Peyer's patch (tissue), 4 donors: ENCODE measurements at regions not wholly inside any gene's neighbourhood (a gene's known extent, or its start where the extent isn't known, plus 50 kb on each side); places are given as distances from the start of the nearest gene placed in this dataset.
"Not testable (repeated sequence)": the region's sequence is repeated elsewhere in the genome, so short reads cannot be mapped to it uniquely, and the experiment has no call there.

ENCODE experiments used
- DNase-seq, 3 donors: peaks; one replicate each; pipeline ENCODE4 v3.0.0-alpha.2; 2017 to 2019
- H3K27ac ChIP-seq, 4 donors: fragments of 200-600 bp; sonication (generic); one replicate each; pipeline ENCODE4 v1.5.1; 2016 to 2019
- H3K27me3 ChIP-seq, 2 donors: fragments of 200-600 bp; sonication (generic); one replicate each; pipeline ENCODE4 v1.5.1; 2019
- H3K36me3 ChIP-seq, 3 donors: fragments of 200-600 bp; sonication (generic); one replicate each; pipeline ENCODE4 v1.5.1; 2016 to 2019
- H3K4me1 ChIP-seq, 4 donors: fragments of 200-600 bp; sonication (generic); one replicate each; pipeline ENCODE4 v1.5.1; 2016 to 2019
- H3K4me3 ChIP-seq, 4 donors: fragments of 200-600 bp; sonication (generic); 1 replicate in 3 of 4; 2 replicates in 1 of 4; pipeline ENCODE4 v1.5.1; 2016 to 2019; ENCODE audit warnings: mild to moderate bottlenecking in 1 of 4
- H3K9me3 ChIP-seq, 4 donors: fragments of 200-600 bp; sonication (generic); one replicate each; pipeline ENCODE4 v1.5.1; 2016 to 2019; ENCODE audit warnings: mild to moderate bottlenecking in 1 of 4
- CTCF ChIP-seq, 6 experiments: fragments of 450-650 bp in 4 of 6; fragments of 200-600 bp in 2 of 6; sonication (generic) in 1 of 6; IDR thresholded peaks; one replicate each; pipeline ENCODE4 v1.5.1; 2017 to 2019; ENCODE audit warnings: antibody characterized with exemption in 6 of 6, mild to moderate bottlenecking in 3 of 6, moderate library complexity in 1 of 6
- POLR2A ChIP-seq, 2 donors: fragments of 450-650 bp; IDR thresholded peaks; one replicate each; pipeline ENCODE4 v1.5.1; 2017; ENCODE audit warnings: antibody characterized with exemption in 2 of 2, mild to moderate bottlenecking in 2 of 2, moderate library complexity in 2 of 2

- Histone ChIP-seq H3K27me3 (no peaks in the 10 kb centered on the region), H3K4me3 (peak overlapping the region in 1 of 4 donors; percentile 57), H3K36me3 (no peaks in the 10 kb centered on the region), H3K4me1 (peaks cover 0 to 6% (median 0%) of the 10 kb centered on the region in 4 donors), H3K9me3 (no peaks in the 10 kb centered on the region), H3K27ac (no peak overlapping the region)
- no peak for TF ChIP-seq CTCF (IDR thresholded peaks at IDR 0.05)
- TF ChIP-seq POLR2A (IDR thresholded peaks at IDR 0.05) = no peak
- DNase-seq = no peak
Measured at GRCh38 chr12:9449181-9449580, 158.5 kb downstream of the KLRB1 start.

- DNase-seq, H3K36me3 ChIP-seq, H3K4me1 ChIP-seq, H3K27me3 ChIP-seq, H3K9me3 ChIP-seq: not testable (repeated sequence)
- Histone ChIP-seq H3K4me3 (peak overlapping the region; percentile 30 to 68 (median 56)), H3K27ac (peak overlapping the region in 3 of 4 donors; percentile 42 to 82 (median 72))
Measured at GRCh38 chr12:9448648-9449047, 159.1 kb downstream of the KLRB1 start.

GRCh38 chr12:9447791-9448614 lies 159.7 kb downstream of the KLRB1 start:
- peak overlapping the region; percentile 30 to 68 (median 56) for H3K4me3 ChIP-seq
- H3K9me3 ChIP-seq, H3K36me3 ChIP-seq, H3K27me3 ChIP-seq, H3K4me1 ChIP-seq: not testable (repeated sequence)
- H3K27ac ChIP-seq = peak overlapping the region; percentile 18 to 82 (median 57)
- DNase-seq = peak; percentile 89 to 97 (median 91)

- H3K4me1 ChIP-seq, H3K36me3 ChIP-seq, H3K27me3 ChIP-seq, H3K9me3 ChIP-seq, DNase-seq: not testable (repeated sequence)
- Histone ChIP-seq H3K27ac (peak overlapping the region in 1 of 4 donors; percentile 72), H3K4me3 (peak overlapping the region in 3 of 4 donors; percentile 55 to 68 (median 57))
Measured at GRCh38 chr12:9446883-9447761, 160.6 kb downstream of the KLRB1 start.

- DNase-seq, H3K9me3 ChIP-seq, H3K27ac ChIP-seq, H3K4me3 ChIP-seq, H3K36me3 ChIP-seq, H3K27me3 ChIP-seq, H3K4me1 ChIP-seq: not testable (repeated sequence)
Measured at GRCh38 chr12:9440428-9440827, 167.3 kb downstream of the KLRB1 start.

GRCh38 chr12:9435682-9436081 lies 172.0 kb downstream of the KLRB1 start:
- not testable (repeated sequence) for H3K9me3 ChIP-seq

GRCh38 chr12:9430385-9430784 lies 177.3 kb downstream of the KLRB1 start:
- H3K9me3 ChIP-seq, H3K27ac ChIP-seq, DNase-seq, H3K27me3 ChIP-seq, H3K36me3 ChIP-seq, H3K4me3 ChIP-seq, H3K4me1 ChIP-seq: not testable (repeated sequence)

More at GRCh38 chr12:9435682-9436081, 172.0 kb downstream of the KLRB1 start:
- H3K27ac ChIP-seq, H3K4me3 ChIP-seq, H3K4me1 ChIP-seq, DNase-seq, H3K36me3 ChIP-seq, H3K27me3 ChIP-seq: not testable (repeated sequence)

GRCh38 chr12:9428856-9429255 lies 178.9 kb downstream of the KLRB1 start:
- not testable (repeated sequence) for H3K36me3 ChIP-seq, H3K27ac ChIP-seq, H3K4me1 ChIP-seq, H3K4me3 ChIP-seq, H3K27me3 ChIP-seq, DNase-seq, H3K9me3 ChIP-seq

GRCh38 chr12:9425429-9425828 lies 182.3 kb downstream of the KLRB1 start:
- not testable (repeated sequence) for H3K9me3 ChIP-seq, H3K4me1 ChIP-seq, H3K4me3 ChIP-seq, H3K36me3 ChIP-seq, H3K27me3 ChIP-seq, H3K27ac ChIP-seq
- DNase-seq = peak in 1 of 3 donors; percentile 34

- H3K27me3 ChIP-seq, H3K27ac ChIP-seq, H3K4me3 ChIP-seq, H3K9me3 ChIP-seq, H3K4me1 ChIP-seq, H3K36me3 ChIP-seq: not testable (repeated sequence)
- peak in 1 of 3 donors; percentile 4 for DNase-seq
Measured at GRCh38 chr12:9424175-9424740, 183.5 kb downstream of the KLRB1 start.

- not testable (repeated sequence) for H3K4me3 ChIP-seq, H3K27me3 ChIP-seq, H3K4me1 ChIP-seq, H3K36me3 ChIP-seq, DNase-seq, H3K27ac ChIP-seq, H3K9me3 ChIP-seq
Measured at GRCh38 chr12:9422689-9423088, 185.0 kb downstream of the KLRB1 start.

GRCh38 chr12:9421520-9422086 lies 186.1 kb downstream of the KLRB1 start:
- H3K36me3 ChIP-seq, H3K4me1 ChIP-seq, H3K27me3 ChIP-seq, H3K9me3 ChIP-seq, H3K4me3 ChIP-seq: not testable (repeated sequence)
- H3K27ac ChIP-seq = peak overlapping the region in 1 of 4 donors; percentile 10
- DNase-seq = peak; percentile 23 to 65 (median 24)

GRCh38 chr12:9420817-9421519 lies 186.7 kb downstream of the KLRB1 start:
- not testable (repeated sequence) for H3K9me3 ChIP-seq, H3K36me3 ChIP-seq, H3K4me3 ChIP-seq, H3K4me1 ChIP-seq, H3K27me3 ChIP-seq
- DNase-seq = peak in 2 of 3 donors; percentile 18 to 19
- peak overlapping the region in 1 of 4 donors; percentile 10 for H3K27ac ChIP-seq
